SKM-1 treated with dmso at 0.1 percent for 144 hours (cell line): ENCODE measurements at regions not wholly inside any gene's neighbourhood (a gene's known extent, or its start where the extent isn't known, plus 50 kb on each side); places are given as distances from the start of the nearest gene placed in this dataset.
"Not testable (repeated sequence)": the region's sequence is repeated elsewhere in the genome, so short reads cannot be mapped to it uniquely, and the experiment has no call there.

Source experiments
- DNase-seq: peaks from one replicate; lab custom pipeline; 2025; ENCODE audit not compliant: unreplicated experiment; lab: John Stamatoyannopoulos, UW

DNA sequence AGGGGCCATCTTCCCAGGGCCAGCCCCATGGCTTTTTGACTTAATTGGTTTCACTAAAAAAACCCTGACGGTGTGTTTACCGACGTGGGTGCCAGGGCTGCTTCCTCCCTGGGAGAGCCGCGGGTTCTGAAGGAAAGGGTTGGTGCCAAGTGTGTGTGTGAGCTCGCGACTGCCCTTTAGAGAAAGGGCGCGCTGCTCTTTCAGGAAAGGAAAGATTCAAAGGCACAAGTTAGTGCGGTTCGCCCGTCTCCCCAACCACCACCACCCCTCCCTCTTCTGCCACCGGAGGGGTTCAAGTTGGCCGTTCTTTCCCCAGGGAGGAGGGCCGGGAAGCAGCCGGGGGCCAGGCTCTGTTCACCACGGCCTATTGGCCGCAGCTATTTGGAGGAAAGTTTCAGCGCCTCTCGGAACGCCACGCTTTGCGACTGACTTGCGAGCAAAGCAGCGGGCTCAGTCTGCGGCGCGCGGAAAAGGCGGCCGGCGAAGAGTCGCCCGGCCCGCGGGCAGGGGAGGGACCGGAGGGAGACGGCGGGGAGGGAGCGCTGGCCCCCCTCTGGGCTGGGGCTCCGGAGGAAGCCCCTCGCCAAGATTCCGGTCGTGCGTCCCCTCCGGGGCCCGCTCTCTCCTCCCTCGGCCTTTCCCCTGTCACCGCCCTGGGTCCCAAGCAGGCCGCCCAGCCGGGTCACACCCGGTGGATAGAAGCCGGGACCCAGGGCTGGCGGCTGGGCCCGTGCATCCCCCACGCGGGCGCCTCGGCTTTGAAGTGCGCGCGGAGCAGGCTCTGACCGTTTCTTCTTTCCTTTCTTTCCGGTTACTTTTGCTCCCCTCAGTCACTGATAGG is 165.9 kb upstream of the PPP1R3A start:
- peak; percentile 43 for DNase-seq

DNA sequence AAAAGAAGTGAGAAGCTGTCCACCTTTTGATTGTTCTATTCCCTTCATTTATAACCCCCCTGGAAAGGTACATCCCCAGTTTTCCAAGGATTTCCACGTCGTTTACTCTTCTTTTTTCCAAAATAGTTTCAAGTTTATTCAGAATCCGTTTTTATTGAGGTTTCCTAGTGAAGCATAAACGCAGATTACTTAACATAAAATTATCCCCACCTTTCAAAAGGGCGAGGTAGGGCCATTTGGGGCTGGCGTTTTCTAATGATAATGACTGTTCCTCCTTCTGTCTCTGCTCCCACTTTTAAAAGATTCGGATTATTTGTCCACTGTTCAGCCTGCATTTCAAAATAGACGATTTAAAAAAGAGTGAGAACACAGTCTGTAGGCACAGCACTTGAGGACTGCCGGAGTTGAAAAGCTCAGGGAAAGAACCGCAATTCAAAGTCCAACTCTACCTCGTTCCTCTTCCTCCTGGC is 165.2 kb upstream of the PPP1R3A start:
- peak; percentile 43 for DNase-seq

DNA sequence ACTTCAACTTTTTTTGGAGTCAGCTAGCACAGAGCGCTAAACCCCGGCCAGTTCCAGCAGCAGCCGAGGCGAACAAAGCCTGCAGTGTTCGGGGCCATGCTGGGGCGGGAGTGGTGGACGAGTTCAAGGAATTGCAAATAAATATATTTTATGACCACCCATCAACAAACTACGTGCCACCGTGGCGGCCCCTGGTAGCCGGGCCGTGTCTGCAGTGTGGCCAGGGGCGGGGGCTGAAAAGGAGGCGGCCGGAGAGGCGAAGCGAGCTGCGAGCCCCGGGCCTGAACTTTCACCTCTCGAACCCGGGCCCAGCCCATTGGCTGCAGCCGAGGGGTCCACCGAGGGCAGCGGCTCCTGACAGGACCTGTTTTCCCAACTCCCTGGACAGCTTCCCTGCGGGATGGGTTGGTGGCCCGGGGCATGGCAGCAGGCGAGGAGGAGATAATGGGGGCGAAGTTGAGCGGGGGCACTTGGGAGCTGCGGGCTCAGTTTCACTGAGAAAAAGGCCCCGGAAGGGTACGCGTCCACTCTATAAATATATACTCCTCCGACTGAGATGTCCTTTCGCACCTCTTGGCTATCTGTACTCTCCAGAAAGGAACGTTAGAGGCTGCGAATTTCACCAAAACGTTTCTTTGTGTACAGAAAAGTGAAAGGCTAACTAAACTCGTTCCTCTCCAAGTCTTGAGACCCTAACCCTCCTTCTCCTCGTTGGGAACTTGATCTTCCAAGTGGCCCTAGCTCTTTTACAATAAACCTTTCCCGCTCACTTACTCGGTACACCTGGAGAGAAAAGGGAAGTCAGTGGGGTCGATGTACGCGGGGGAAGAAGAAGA is 164.6 kb upstream of the PPP1R3A start:
- no peak for DNase-seq

GRCh38 chr7:114082642-114083165 is 163.9 kb upstream of the PPP1R3A start:
- no peak for DNase-seq

GRCh38 chr7:114081606-114082425 is 163.0 kb upstream of the PPP1R3A start:
- DNase-seq: peak; percentile 52

- DNase-seq: not testable (repeated sequence)
Observed at GRCh38 chr7:114077158-114077524, 158.3 kb upstream of the PPP1R3A start.

DNA sequence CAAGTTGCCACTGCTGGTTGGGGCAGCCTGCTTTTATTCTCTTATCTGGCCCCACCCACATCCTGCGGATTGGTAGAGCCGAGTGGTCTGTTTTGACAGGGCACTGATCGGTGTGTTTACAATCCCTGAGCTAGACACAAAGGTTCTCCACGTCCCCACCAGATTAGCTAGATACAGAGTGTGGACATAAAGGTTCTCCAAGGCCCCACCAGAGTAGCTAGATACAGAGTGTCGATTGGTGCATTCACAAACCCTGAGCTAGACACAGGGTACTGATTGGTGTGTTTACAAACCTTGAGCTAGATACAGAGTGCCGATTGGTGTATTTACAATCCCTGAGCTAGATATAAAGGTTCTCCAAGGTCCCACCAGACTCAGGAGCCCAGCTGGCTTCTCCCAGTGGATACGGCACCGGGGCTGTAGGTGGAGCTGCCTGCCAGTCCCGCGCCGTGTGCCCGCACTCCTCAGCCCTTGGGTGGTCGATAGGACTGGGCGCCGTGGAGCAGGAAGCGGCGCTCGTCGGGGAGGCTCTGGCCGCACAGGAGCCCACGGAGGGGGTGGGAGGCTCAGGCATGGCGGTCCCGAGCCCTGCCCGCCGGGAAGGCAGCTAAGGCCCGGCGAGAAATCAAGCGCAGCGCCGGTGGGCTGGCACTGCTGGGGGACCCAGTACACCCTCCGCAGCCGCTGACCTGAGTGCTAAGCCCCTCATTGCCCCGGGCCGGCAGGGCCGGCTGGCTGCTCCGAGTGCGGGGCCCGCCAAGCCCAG is 157.8 kb upstream of the PPP1R3A start:
- DNase-seq: not testable (repeated sequence)

GRCh38 chr7:114073701-114074100 is 154.9 kb upstream of the PPP1R3A start:
- DNase-seq: no peak

DNA sequence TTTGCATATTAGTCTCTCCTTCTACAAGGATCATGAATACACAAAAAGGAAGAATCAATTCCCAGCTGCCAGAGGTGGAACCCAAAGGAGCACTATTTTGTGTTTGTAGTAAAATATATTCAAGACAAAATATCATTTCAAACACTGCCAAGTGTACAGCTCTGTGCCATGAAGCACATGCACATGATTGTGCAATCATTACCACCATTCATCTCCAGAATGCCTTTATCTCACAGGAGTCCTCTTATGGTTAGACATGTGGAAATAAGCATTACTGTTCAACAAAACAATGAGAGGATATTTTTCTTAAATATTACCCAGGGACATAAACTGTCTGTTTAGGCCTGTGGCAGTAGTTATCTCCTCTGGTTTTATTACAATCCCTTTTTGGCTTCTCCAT is 151.4 kb upstream of the PPP1R3A start:
- no peak for DNase-seq

GRCh38 chr7:114062810-114063209 is 144.0 kb upstream of the PPP1R3A start:
- no peak for DNase-seq

GRCh38 chr7:114051871-114052331 is 133.1 kb upstream of the PPP1R3A start:
- DNase-seq: peak; percentile 87

GRCh38 chr7:114050571-114050970 is 131.8 kb upstream of the PPP1R3A start:
- no peak for DNase-seq

GRCh38 chr7:114048386-114049235 is 129.8 kb upstream of the PPP1R3A start:
- DNase-seq: no peak

GRCh38 chr7:114047889-114048288 is 129.1 kb upstream of the PPP1R3A start:
- DNase-seq: no peak

DNA sequence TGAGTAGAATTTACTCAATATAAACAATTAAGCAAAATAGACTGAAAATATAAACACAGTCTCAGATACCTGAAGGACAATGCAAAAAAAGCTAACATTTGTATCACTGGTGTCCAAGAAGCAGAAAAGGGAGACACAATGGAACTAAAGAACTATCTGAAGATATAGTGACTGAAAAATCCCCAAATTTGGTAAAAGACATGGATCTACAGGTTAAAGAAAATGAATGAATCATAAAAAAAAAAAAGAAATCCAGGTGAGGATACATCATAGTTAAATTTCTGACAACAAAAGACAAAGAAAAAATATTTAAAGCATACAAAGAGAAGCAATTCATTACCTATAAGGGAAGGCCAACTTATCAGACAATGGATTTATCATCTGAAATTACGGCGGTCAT is 114.7 kb upstream of the PPP1R3A start:
- DNase-seq: no peak

DNA sequence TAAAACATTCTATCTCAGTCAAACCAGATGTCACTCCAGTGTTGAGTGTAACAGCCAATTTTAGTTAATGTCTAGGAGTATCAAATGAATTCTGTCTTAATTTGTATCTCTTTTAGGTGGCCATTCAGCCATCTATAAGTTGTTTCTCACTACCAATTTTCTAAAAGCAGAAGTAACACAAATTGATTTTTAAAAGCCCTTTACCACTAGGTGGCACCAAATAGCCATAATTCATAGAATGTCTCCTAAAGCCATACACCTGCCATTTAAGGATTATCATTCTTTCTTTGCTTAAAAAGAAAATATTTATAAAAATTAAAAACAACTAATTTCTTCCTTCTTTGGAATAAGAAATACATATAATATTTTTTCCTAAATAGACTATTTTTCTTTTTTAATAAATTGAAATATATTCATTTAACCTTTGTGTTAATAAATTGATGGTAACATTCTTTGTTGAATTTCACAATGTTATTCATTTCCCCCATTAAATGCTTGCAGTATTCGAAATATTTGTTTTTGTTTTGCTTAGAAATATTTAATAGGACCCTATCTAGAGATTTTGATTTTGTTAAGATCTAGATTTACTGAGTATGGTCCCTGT is 107.8 kb upstream of the PPP1R3A start:
- DNase-seq: peak; percentile 50

GRCh38 chr7:114021135-114021534 is 102.3 kb upstream of the PPP1R3A start:
- DNase-seq: no peak

- DNase-seq: no peak
Observed at GRCh38 chr7:114008696-114009095, 89.9 kb upstream of the PPP1R3A start.

DNA sequence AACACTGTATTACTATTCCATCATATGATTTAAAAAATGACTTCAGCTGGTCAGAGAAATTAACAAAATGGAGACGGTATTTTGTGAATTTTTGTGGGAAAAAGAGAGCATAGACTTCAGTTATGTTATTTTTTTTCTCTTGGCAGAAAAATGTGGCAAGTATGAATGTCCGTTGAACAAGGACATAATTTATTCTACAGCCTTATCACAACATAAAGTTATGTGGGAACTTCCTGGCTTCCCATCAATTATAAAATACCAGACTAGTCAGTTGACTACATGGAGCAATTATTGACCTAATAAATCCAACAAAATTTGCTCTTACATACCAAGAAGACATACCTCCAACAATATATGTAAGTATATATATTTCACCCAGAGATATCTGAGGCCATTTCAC is 88.6 kb upstream of the PPP1R3A start:
- no peak for DNase-seq
